GM19025 (cell line): ENCODE measurements at regions not wholly inside any gene's neighbourhood (a gene's known extent, or its start where the extent isn't known, plus 50 kb on each side); places are given as distances from the start of the nearest gene placed in this dataset.
"Not testable (repeated sequence)": the region's sequence is repeated elsewhere in the genome, so short reads cannot be mapped to it uniquely, and the experiment has no call there.

Source experiments
- ATAC-seq: cut with Tn5 transposase; IDR thresholded peaks from one replicate; pipeline ENCODE4 v1.9.1; 2021; ENCODE audit warnings: mild to moderate bottlenecking, low read depth, moderate library complexity; ENCODE audit not compliant: unreplicated experiment

- no peak for ATAC-seq
These were observed 107.6 kb upstream of the LYPLAL1 start for GRCh38 chr1:219066098-219066497.

- no peak for ATAC-seq
These were observed 106.9 kb upstream of the LYPLAL1 start for GRCh38 chr1:219066631-219067349.

- no peak for ATAC-seq
These were observed 106.3 kb upstream of the LYPLAL1 start for GRCh38 chr1:219067350-219067712.

- not testable (repeated sequence) for ATAC-seq
These were observed 103.3 kb upstream of the LYPLAL1 start for GRCh38 chr1:219070395-219070794.

GRCh38 chr1:219071209-219071608, 102.5 kb upstream of the LYPLAL1 start:
- ATAC-seq, result no peak

- ATAC-seq, result no peak
These were observed 101.3 kb upstream of the LYPLAL1 start for GRCh38 chr1:219072329-219072728.

GRCh38 chr1:219074084-219074728, 99.5 kb upstream of the LYPLAL1 start:
- ATAC-seq, result no peak

GRCh38 chr1:219075121-219075879, 98.4 kb upstream of the LYPLAL1 start:
- ATAC-seq, result no peak

- ATAC-seq, result no peak
These were observed 97.2 kb upstream of the LYPLAL1 start for GRCh38 chr1:219076326-219076937.

GRCh38 chr1:219077767-219078166, 95.9 kb upstream of the LYPLAL1 start:
- not testable (repeated sequence) for ATAC-seq

- ATAC-seq, result peak; percentile 54
These were observed 91.4 kb upstream of the LYPLAL1 start for GRCh38 chr1:219081943-219082925.

- no peak for ATAC-seq
These were observed 90.0 kb upstream of the LYPLAL1 start for GRCh38 chr1:219083631-219084030.

- ATAC-seq, result no peak
These were observed 88.6 kb upstream of the LYPLAL1 start for GRCh38 chr1:219085082-219085481.

- ATAC-seq, result no peak
These were observed 87.7 kb upstream of the LYPLAL1 start for GRCh38 chr1:219085988-219086387.

GRCh38 chr1:219086956-219087469, 86.7 kb upstream of the LYPLAL1 start:
- no peak for ATAC-seq

GRCh38 chr1:219088778-219089557, 84.7 kb upstream of the LYPLAL1 start:
- peak; percentile 75 for ATAC-seq

- peak; percentile 53 for ATAC-seq
These were observed 83.1 kb upstream of the LYPLAL1 start for GRCh38 chr1:219090607-219091006.

GRCh38 chr1:219092206-219092605, 81.5 kb upstream of the LYPLAL1 start:
- ATAC-seq, result no peak

GRCh38 chr1:219099307-219099706, 74.4 kb upstream of the LYPLAL1 start:
- no peak for ATAC-seq
